HG02642 (cell line): ENCODE measurements at regions not wholly inside any gene's neighbourhood (a gene's known extent, or its start where the extent isn't known, plus 50 kb on each side); places are given as distances from the start of the nearest gene placed in this dataset.
"Not testable (repeated sequence)": the region's sequence is repeated elsewhere in the genome, so short reads cannot be mapped to it uniquely, and the experiment has no call there.

Experiments
- ATAC-seq: cut with Tn5 transposase; IDR thresholded peaks from one replicate; pipeline ENCODE4 v1.9.1; 2021; ENCODE audit warnings: mild to moderate bottlenecking; ENCODE audit not compliant: unreplicated experiment, poor library complexity

- not testable (repeated sequence) for ATAC-seq
Observed at GRCh38 chr1:83423382-83423781, 575.5 kb downstream of the TTLL7 start.

GRCh38 chr1:83418558-83418957 lies 580.4 kb downstream of the TTLL7 start:
- no peak for ATAC-seq

- not testable (repeated sequence) for ATAC-seq
Observed at GRCh38 chr1:83413839-83414107, 585.2 kb downstream of the TTLL7 start.

- ATAC-seq = not testable (repeated sequence)
Observed at GRCh38 chr1:83410746-83411413, 588.1 kb downstream of the TTLL7 start.

- ATAC-seq = not testable (repeated sequence)
Observed at GRCh38 chr1:83406693-83407371, 592.1 kb downstream of the TTLL7 start.

- not testable (repeated sequence) for ATAC-seq
Observed at GRCh38 chr1:83405789-83406188, 593.1 kb downstream of the TTLL7 start.

GRCh38 chr1:83403500-83403899 lies 595.4 kb downstream of the TTLL7 start:
- not testable (repeated sequence) for ATAC-seq

- ATAC-seq = not testable (repeated sequence)
Observed at GRCh38 chr1:83401146-83401545, 597.8 kb downstream of the TTLL7 start.

GRCh38 chr1:83400173-83400572 lies 598.8 kb downstream of the TTLL7 start:
- not testable (repeated sequence) for ATAC-seq

GRCh38 chr1:83398125-83398524 lies 600.8 kb downstream of the TTLL7 start:
- ATAC-seq = not testable (repeated sequence)

GRCh38 chr1:83395130-83395529 lies 603.8 kb downstream of the TTLL7 start:
- ATAC-seq = not testable (repeated sequence)

GRCh38 chr1:83386946-83387345 lies 612.0 kb downstream of the TTLL7 start:
- not testable (repeated sequence) for ATAC-seq

- not testable (repeated sequence) for ATAC-seq
Observed at GRCh38 chr1:83383107-83383506, 615.8 kb downstream of the TTLL7 start.

GRCh38 chr1:83373018-83373417 lies 625.9 kb downstream of the TTLL7 start:
- ATAC-seq = not testable (repeated sequence)

- ATAC-seq = not testable (repeated sequence)
Observed at GRCh38 chr1:83369853-83370252, 629.1 kb downstream of the TTLL7 start.

GRCh38 chr1:83365320-83365719 lies 633.6 kb downstream of the TTLL7 start:
- ATAC-seq = not testable (repeated sequence)

GRCh38 chr1:83345375-83345774 lies 653.6 kb downstream of the TTLL7 start:
- ATAC-seq = not testable (repeated sequence)

GRCh38 chr1:83343767-83344166 lies 655.2 kb downstream of the TTLL7 start:
- not testable (repeated sequence) for ATAC-seq

- not testable (repeated sequence) for ATAC-seq
Observed at GRCh38 chr1:83342995-83343394, 655.9 kb downstream of the TTLL7 start.

GRCh38 chr1:83332308-83332707 lies 666.6 kb downstream of the TTLL7 start:
- ATAC-seq = not testable (repeated sequence)

- ATAC-seq = no peak
Observed at GRCh38 chr1:83318366-83318765, 680.6 kb downstream of the TTLL7 start.

GRCh38 chr1:83315446-83315845 lies 683.5 kb downstream of the TTLL7 start:
- not testable (repeated sequence) for ATAC-seq
